HCT116 (cell line): ENCODE measurements at regions not wholly inside any gene's neighbourhood (a gene's known extent, or its start where the extent isn't known, plus 50 kb on each side); places are given as distances from the start of the nearest gene placed in this dataset.

Experiments used
- CEBPB ChIP-seq: IDR thresholded peaks from 2 replicates; pipeline ENCODE4 v1.6.1; 2012; ENCODE audit warnings: low read depth
- CTCF ChIP-seq, 3 experiments: fragments of 200-600 bp in 1 of 3; sonication (generic) in 1 of 3; IDR thresholded peaks in 2 of 3; conservative IDR thresholded peaks in 1 of 3; 2 replicates each; pipeline ENCODE4 v1.5.1; 2012 to 2017; ENCODE audit warnings: low read depth in 2 of 3, low read length in 2 of 3, antibody characterized with exemption in 1 of 3, borderline replicate concordance in 1 of 3, control low read depth in 1 of 3, mild to moderate bottlenecking in 1 of 3, mixed read lengths in 1 of 3, mixed run types in 1 of 3, moderate library complexity in 1 of 3; ENCODE audit not compliant: insufficient read depth in 1 of 3
- MAX ChIP-seq: IDR thresholded peaks from 2 replicates; pipeline ENCODE4 v1.6.1; 2012
- POLR2A ChIP-seq: IDR thresholded peaks from 2 replicates; pipeline ENCODE4 v1.7.0; 2011; ENCODE audit warnings: borderline replicate concordance; ENCODE audit not compliant: insufficient read depth, insufficient read length; ENCODE audit errors: extremely low read depth

GRCh38 chr6:12585497-12585958, 131.0 kb upstream of the PHACTR1 start:
- TF ChIP-seq CTCF (IDR thresholded peaks at IDR 0.05 in 2 of 3, conservative IDR thresholded peaks at IDR 0.05 in 1 of 3; ENCODE audit: borderline replicate concordance in 1 of 3, insufficient read depth in 1 of 3, low read depth in 2 of 3, low read length in 2 of 3) (no peak), POLR2A (no peak), MAX (no peak), CEBPB (no peak)
